A673 (cell line): ENCODE measurements at regions not wholly inside any gene's neighbourhood (a gene's known extent, or its start where the extent isn't known, plus 50 kb on each side); places are given as distances from the start of the nearest gene placed in this dataset.

ENCODE experiments used
- CTCF ChIP-seq: fragments of 300-800, 200-600 bp; sonication (generic); conservative IDR thresholded peaks from 2 replicates; pipeline ENCODE4 v1.5.1; 2017; ENCODE audit warnings: low read depth, mild to moderate bottlenecking, antibody characterized with exemption, low read length, moderate library complexity, mixed read lengths
- EZH2 ChIP-seq: fragments of 200-600 bp; sonication (generic); IDR thresholded peaks from 2 replicates; pipeline ENCODE4 v1.6.1; 2017; ENCODE audit warnings: borderline replicate concordance, low read depth, mild to moderate bottlenecking, mixed read lengths, antibody characterized with exemption, low read length; ENCODE audit not compliant: poor library complexity, severe bottlenecking

GRCh38 chr21:24424776-24425175, 1182.5 kb downstream of the MRPL39 start:
- TF ChIP-seq EZH2 = no peak
- TF ChIP-seq CTCF = no peak
